Mesendoderm (in vitro differentiated cells): ENCODE measurements at regions not wholly inside any gene's neighbourhood (a gene's known extent, or its start where the extent isn't known, plus 50 kb on each side); places are given as distances from the start of the nearest gene placed in this dataset.
"Not testable (repeated sequence)": the region's sequence is repeated elsewhere in the genome, so short reads cannot be mapped to it uniquely, and the experiment has no call there.

Experiments used
- DNase-seq: peaks from one replicate; pipeline ENCODE4 v3.0.0; 2013
- H2AK5ac ChIP-seq: 2 replicates; pipeline ENCODE4 v1.6.1; 2013; ENCODE audit warnings: low read length, inconsistent platforms
- H2BK120ac ChIP-seq: 2 replicates; pipeline ENCODE4 v1.6.1; 2013; ENCODE audit warnings: low read depth, mild to moderate bottlenecking, low read length, moderate library complexity, mixed read lengths
- H2BK15ac ChIP-seq: replicated peaks from 2 replicates; pipeline ENCODE4 v1.6.1; 2013; ENCODE audit warnings: low read depth, mild to moderate bottlenecking, moderate library complexity
- H2BK5ac ChIP-seq: 2 replicates; pipeline ENCODE4 v1.6.1; 2013; ENCODE audit warnings: low read length, inconsistent platforms
- H3K18ac ChIP-seq: 2 replicates; pipeline ENCODE4 v1.6.1; 2013; ENCODE audit warnings: mild to moderate bottlenecking, low read length, mixed read lengths
- H3K23ac ChIP-seq: one replicate; pipeline ENCODE4 v1.6.1; 2013; ENCODE audit warnings: low read length
- H3K27ac ChIP-seq: 2 replicates; pipeline ENCODE4 v1.5.1; 2013; ENCODE audit warnings: low read depth, mild to moderate bottlenecking, inconsistent platforms, low read length, moderate library complexity
- H3K27me3 ChIP-seq: 2 replicates; pipeline ENCODE4 v1.6.1; 2013; ENCODE audit warnings: low read length, control low read depth, mild to moderate bottlenecking, inconsistent platforms; ENCODE audit not compliant: insufficient read depth, poor library complexity
- H3K36me3 ChIP-seq: 2 replicates; pipeline ENCODE4 v1.6.1; 2013; ENCODE audit warnings: low read length, inconsistent platforms; ENCODE audit not compliant: control insufficient read depth, insufficient read depth
- H3K4ac ChIP-seq: one replicate; pipeline ENCODE4 v1.6.1; 2013; ENCODE audit warnings: low read depth, mild to moderate bottlenecking, low read length, moderate library complexity
- H3K4me1 ChIP-seq: 2 replicates; pipeline ENCODE4 v1.6.1; 2013; ENCODE audit warnings: low read depth, low read length, inconsistent platforms; ENCODE audit not compliant: control insufficient read depth
- H3K4me2 ChIP-seq: 2 replicates; pipeline ENCODE4 v1.6.1; 2013; ENCODE audit warnings: low read length
- H3K4me3 ChIP-seq: 2 replicates; pipeline ENCODE4 v1.5.1; 2013; ENCODE audit warnings: mild to moderate bottlenecking, low read length
- H3K56ac ChIP-seq: one replicate; pipeline ENCODE4 v1.6.1; 2013; ENCODE audit warnings: low read length
- H3K79me1 ChIP-seq: 2 replicates; pipeline ENCODE4 v1.6.1; 2013; ENCODE audit warnings: low read length, inconsistent platforms
- H3K79me2 ChIP-seq: 2 replicates; pipeline ENCODE4 v1.6.1; 2013; ENCODE audit warnings: mild to moderate bottlenecking, low read length; ENCODE audit not compliant: control insufficient read depth, insufficient read depth
- H3K9ac ChIP-seq: 2 replicates; pipeline ENCODE4 v1.6.1; 2013; ENCODE audit warnings: low read length, inconsistent platforms
- H4K5ac ChIP-seq: one replicate; pipeline ENCODE4 v1.6.1; 2013; ENCODE audit warnings: low read length
- H4K8ac ChIP-seq: one replicate; pipeline ENCODE4 v1.6.1; 2013; ENCODE audit warnings: low read depth, mild to moderate bottlenecking, control low read depth, low read length, moderate library complexity
- WGBS: extraction: QIAGEN DNeasy Blood & Tissue Kit; methylation state at CpG from one replicate; pipeline ENCODE4 v1.1.7; 2013; ENCODE audit warnings: low lambda C conversion rate, missing lambda C conversion rate; ENCODE audit not compliant: insufficient coverage; ENCODE audit errors: extremely low coverage; 5-methylcytosine and 5-hydroxymethylcytosine counted together

- Histone ChIP-seq H2BK5ac (no peak overlapping the region), H3K56ac (no peak overlapping the region), H2BK15ac (no peak overlapping the region), H3K4me2 (no peak overlapping the region), H3K9ac (no peak overlapping the region), H2AK5ac (no peak overlapping the region), H4K8ac (no peak overlapping the region), H3K79me1 (no peaks in the 10 kb centered on the region), H2BK120ac (no peak overlapping the region), H3K27ac (no peak overlapping the region), H3K4ac (no peak overlapping the region), H3K27me3 (no peaks in the 10 kb centered on the region), H3K36me3 (no peaks in the 10 kb centered on the region), H3K23ac (no peak overlapping the region), H4K5ac (no peak overlapping the region), H3K4me1 (no peaks in the 10 kb centered on the region), H3K4me3 (no peak overlapping the region), H3K79me2 (no peaks in the 10 kb centered on the region), H3K18ac (no peak overlapping the region)
- no peak for DNase-seq
- no CpG with 5 or more reads among the region's 12 CpGs for WGBS
These were observed 413.6 kb downstream of the TMEM121 start for GRCh38 chr14:105939810-105940508.

GRCh38 chr14:105940534-105941225 lies 414.3 kb downstream of the TMEM121 start:
- H3K4ac ChIP-seq, result no peak overlapping the region
- no CpG with 5 or more reads among the region's 9 CpGs for WGBS
- no peak overlapping the region for H2BK5ac ChIP-seq
- no peak overlapping the region for H4K8ac ChIP-seq
- no peak for DNase-seq
- H3K36me3 ChIP-seq, result no peaks in the 10 kb centered on the region
- no peak overlapping the region for H3K56ac ChIP-seq
- no peaks in the 10 kb centered on the region for H3K27me3 ChIP-seq
- H3K4me1 ChIP-seq, result no peaks in the 10 kb centered on the region
- no peak overlapping the region for H2BK15ac ChIP-seq
- no peak overlapping the region for H3K4me3 ChIP-seq
- H3K9ac ChIP-seq, result no peak overlapping the region
- no peak overlapping the region for H2BK120ac ChIP-seq
- no peaks in the 10 kb centered on the region for H3K79me1 ChIP-seq
- no peaks in the 10 kb centered on the region for H3K79me2 ChIP-seq
- H3K18ac ChIP-seq, result no peak overlapping the region
- no peak overlapping the region for H3K23ac ChIP-seq
- H3K27ac ChIP-seq, result no peak overlapping the region
- no peak overlapping the region for H2AK5ac ChIP-seq
- no peak overlapping the region for H4K5ac ChIP-seq
- H3K4me2 ChIP-seq, result no peak overlapping the region

- no peak overlapping the region for H3K23ac ChIP-seq
- DNase-seq, result no peak
- WGBS, result no CpG with 5 or more reads among the region's 24 CpGs
- H4K8ac ChIP-seq, result no peak overlapping the region
- no peak overlapping the region for H3K4me2 ChIP-seq
- H3K4me1 ChIP-seq, result no peaks in the 10 kb centered on the region
- H3K18ac ChIP-seq, result no peak overlapping the region
- no peak overlapping the region for H4K5ac ChIP-seq
- H2BK15ac ChIP-seq, result no peak overlapping the region
- H3K79me1 ChIP-seq, result no peaks in the 10 kb centered on the region
- no peaks in the 10 kb centered on the region for H3K36me3 ChIP-seq
- H2BK5ac ChIP-seq, result no peak overlapping the region
- H3K79me2 ChIP-seq, result no peaks in the 10 kb centered on the region
- H3K9ac ChIP-seq, result no peak overlapping the region
- no peak overlapping the region for H2BK120ac ChIP-seq
- no peak overlapping the region for H3K4ac ChIP-seq
- H2AK5ac ChIP-seq, result no peak overlapping the region
- no peaks in the 10 kb centered on the region for H3K27me3 ChIP-seq
- no peak overlapping the region for H3K27ac ChIP-seq
- H3K56ac ChIP-seq, result no peak overlapping the region
- no peak overlapping the region for H3K4me3 ChIP-seq
These were observed 415.1 kb downstream of the TMEM121 start for GRCh38 chr14:105941226-105942166.

DNA sequence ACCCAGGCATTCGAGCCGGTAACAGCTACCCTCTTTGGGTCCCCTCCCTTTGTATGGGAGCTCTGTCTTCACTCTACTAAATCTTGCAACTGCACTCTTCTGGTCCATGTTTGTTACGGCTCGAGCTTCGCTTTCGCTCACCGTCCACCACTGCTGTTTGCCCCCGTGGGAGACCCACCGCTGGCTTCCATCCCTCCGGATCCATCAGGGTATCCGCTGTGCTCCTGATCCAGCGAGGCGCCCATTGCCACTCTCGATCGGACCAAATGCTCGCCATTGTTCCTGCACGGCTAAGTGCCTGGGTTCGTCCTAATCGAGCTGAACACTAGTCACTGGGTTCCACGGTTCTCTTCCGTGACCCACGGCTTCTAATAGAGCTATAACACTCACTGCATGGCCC lies 416.3 kb downstream of the TMEM121 start:
- not testable (repeated sequence) for H2BK5ac ChIP-seq, DNase-seq, H2BK120ac ChIP-seq, H3K79me1 ChIP-seq, H3K4ac ChIP-seq, H3K4me2 ChIP-seq, H3K4me1 ChIP-seq, H2BK15ac ChIP-seq, H3K27ac ChIP-seq, H2AK5ac ChIP-seq, H3K23ac ChIP-seq, H4K8ac ChIP-seq, H3K18ac ChIP-seq, H3K27me3 ChIP-seq, H3K9ac ChIP-seq, H3K36me3 ChIP-seq, H3K56ac ChIP-seq, H3K79me2 ChIP-seq, H3K4me3 ChIP-seq, H4K5ac ChIP-seq
- no CpG with 5 or more reads among the region's 22 CpGs for WGBS

GRCh38 chr14:105943973-105944602 lies 417.7 kb downstream of the TMEM121 start:
- DNase-seq, result no peak
- no peak overlapping the region for H2BK120ac ChIP-seq
- no peaks in the 10 kb centered on the region for H3K79me1 ChIP-seq
- no peak overlapping the region for H2BK5ac ChIP-seq
- H3K9ac ChIP-seq, result no peak overlapping the region
- H4K8ac ChIP-seq, result no peak overlapping the region
- no peak overlapping the region for H3K23ac ChIP-seq
- H2BK15ac ChIP-seq, result no peak overlapping the region
- H3K56ac ChIP-seq, result no peak overlapping the region
- H4K5ac ChIP-seq, result no peak overlapping the region
- no peaks in the 10 kb centered on the region for H3K27me3 ChIP-seq
- no peaks in the 10 kb centered on the region for H3K79me2 ChIP-seq
- no peak overlapping the region for H2AK5ac ChIP-seq
- no peaks in the 10 kb centered on the region for H3K4me1 ChIP-seq
- H3K36me3 ChIP-seq, result no peaks in the 10 kb centered on the region
- no peak overlapping the region for H3K18ac ChIP-seq
- WGBS, result no CpG with 5 or more reads among the region's 12 CpGs
- no peak overlapping the region for H3K4ac ChIP-seq
- H3K4me3 ChIP-seq, result no peak overlapping the region
- H3K4me2 ChIP-seq, result no peak overlapping the region
- no peak overlapping the region for H3K27ac ChIP-seq
